ENCODE measurements at regions not wholly inside any gene's neighbourhood (a gene's known extent, or its start where the extent isn't known, plus 50 kb on each side); places are given as distances from the start of the nearest gene placed in this dataset.

DNA sequence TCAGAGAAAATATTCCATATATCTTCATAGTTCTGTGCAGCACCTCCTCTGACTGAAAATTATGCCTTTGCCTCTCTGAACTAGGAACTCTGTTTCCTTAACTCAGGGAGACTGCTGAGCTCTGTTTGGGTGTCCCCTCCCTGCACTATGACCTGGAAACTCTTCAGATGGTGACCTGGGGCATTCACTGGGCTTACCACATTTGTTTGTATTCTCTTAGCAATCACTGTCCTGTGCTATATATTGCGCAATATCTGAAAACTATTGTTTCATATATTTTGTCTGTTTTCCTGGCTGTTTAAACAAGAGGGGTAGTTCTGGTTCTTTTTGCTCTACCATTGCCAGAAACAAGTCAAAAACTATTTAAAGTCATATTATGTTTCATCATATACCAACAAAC lies 181.8 kb upstream of the KIAA1217 start:
- no peak overlapping the region for H3K4me3 ChIP-seq (ENCODE audit: low read length)
- POLR2A ChIA-PET: no interaction called here

DNA sequence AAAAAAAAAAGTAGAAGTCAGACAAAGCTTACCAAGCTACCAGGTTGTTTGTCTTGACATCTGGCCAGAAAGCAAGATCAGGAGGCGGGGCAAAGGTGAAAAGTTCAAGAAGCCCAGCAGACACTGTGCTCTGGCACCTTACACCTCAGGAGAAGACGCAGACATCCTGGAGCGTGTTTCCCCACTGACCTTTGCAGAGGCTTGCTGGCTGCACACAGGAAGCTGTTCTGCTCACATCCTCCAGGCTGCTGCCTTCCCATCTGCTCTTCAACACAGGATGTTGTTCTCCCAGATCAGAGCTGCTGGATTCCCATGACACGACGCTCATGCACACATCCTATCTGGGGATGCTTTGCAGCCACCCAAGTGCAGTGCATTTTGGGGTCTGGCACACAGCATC lies 174.4 kb upstream of the KIAA1217 start:
- DNase-seq: no peak
- Mint-ChIP-seq H3K4me1 (peaks cover 0 to 2% (median 0%) of the 10 kb centered on the region in 7 donors), H3K9me3 (peaks cover 0 to 16% (median 2%) of the 10 kb centered on the region in 11 donors), H3K27ac (no peak overlapping the region), H3K36me3 (no peaks in the 10 kb centered on the region), H3K4me3 (no peak overlapping the region), H3K27me3 (peaks cover 0 to 5% (median 0%) of the 10 kb centered on the region in 5 donors)
- Histone ChIP-seq H3K36me3 (ENCODE audit: control insufficient read depth in 2 of 3, insufficient read depth in 3 of 3, low read length in 3 of 3) (no peaks in the 10 kb centered on the region), H3K9me3 (ENCODE audit: control insufficient read depth in 2 of 3, low read length in 3 of 3) (no peaks in the 10 kb centered on the region), H3K4me1 (ENCODE audit: control insufficient read depth in 2 of 2, insufficient read depth in 2 of 2, low read length in 2 of 2) (no peaks in the 10 kb centered on the region), H3K27ac (ENCODE audit: low read depth, low read length) (no peak overlapping the region), H3K27me3 (ENCODE audit: control insufficient read depth in 2 of 2, insufficient read depth in 2 of 2, low read length in 2 of 2) (no peaks in the 10 kb centered on the region), H3K4me3 (ENCODE audit: low read length) (no peak overlapping the region)
- ChIA-PET CTCF (no interaction called here), POLR2A (no interaction called here)
- no peak for ATAC-seq
- intact Hi-C loops (cut with micrococcal nuclease): no loop called here

More for the DNA sequence above, 181.8 kb upstream of the KIAA1217 start:
- Mint-ChIP-seq H3K4me3 (no peak overlapping the region), H3K4me1 (no peaks in the 10 kb centered on the region), H3K27ac (no peak overlapping the region), H3K27me3 (no peaks in the 10 kb centered on the region), H3K36me3 (no peaks in the 10 kb centered on the region), H3K9me3 (peaks cover 0 to 7% (median 0%) of the 10 kb centered on the region in 11 donors)
- Histone ChIP-seq H3K9me3 (ENCODE audit: control insufficient read depth in 2 of 3, low read length in 3 of 3) (no peaks in the 10 kb centered on the region), H3K4me1 (ENCODE audit: control insufficient read depth in 2 of 2, insufficient read depth in 2 of 2, low read length in 2 of 2) (no peaks in the 10 kb centered on the region), H3K27ac (ENCODE audit: low read depth, low read length) (no peak overlapping the region), H3K36me3 (ENCODE audit: control insufficient read depth in 2 of 3, insufficient read depth in 3 of 3, low read length in 3 of 3) (no peaks in the 10 kb centered on the region), H3K27me3 (ENCODE audit: control insufficient read depth in 2 of 2, insufficient read depth in 2 of 2, low read length in 2 of 2) (no peaks in the 10 kb centered on the region)
- DNase-seq (no peak), ATAC-seq (no peak)
- CTCF ChIA-PET: no interaction called here
- intact Hi-C loops (cut with micrococcal nuclease): no loop called here

DNA sequence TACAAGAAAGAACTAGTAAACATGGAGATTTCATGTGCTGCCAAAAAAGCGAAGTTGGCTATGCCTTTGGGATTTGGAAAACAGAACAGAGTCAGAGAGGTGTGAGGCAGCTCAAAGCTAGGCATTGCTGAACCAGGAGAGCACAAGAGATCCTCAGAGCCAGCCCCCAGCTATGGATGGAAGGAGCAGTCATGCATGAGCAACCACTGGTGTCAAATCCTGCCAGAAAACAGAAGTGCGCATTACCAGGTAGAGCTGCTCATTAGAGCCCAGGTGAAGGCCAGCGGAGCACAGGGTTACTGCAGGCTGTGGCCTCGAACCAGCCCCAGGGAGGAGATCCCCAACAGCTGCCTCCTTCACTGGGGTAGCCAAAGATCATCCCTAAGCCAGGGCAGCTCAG lies 173.2 kb upstream of the KIAA1217 start:
- Histone ChIP-seq H3K4me1 (ENCODE audit: control insufficient read depth in 2 of 2, insufficient read depth in 2 of 2, low read length in 2 of 2) (no peaks in the 10 kb centered on the region), H3K9me3 (ENCODE audit: control insufficient read depth in 2 of 3, low read length in 3 of 3) (no peaks in the 10 kb centered on the region), H3K27ac (ENCODE audit: low read depth, low read length) (no peak overlapping the region), H3K36me3 (ENCODE audit: control insufficient read depth in 2 of 3, insufficient read depth in 3 of 3, low read length in 3 of 3) (no peaks in the 10 kb centered on the region), H3K4me3 (ENCODE audit: low read length) (no peak overlapping the region), H3K27me3 (ENCODE audit: control insufficient read depth in 2 of 2, insufficient read depth in 2 of 2, low read length in 2 of 2) (no peaks in the 10 kb centered on the region)
- DNase-seq: no peak
- Mint-ChIP-seq H3K36me3 (no peaks in the 10 kb centered on the region), H3K27me3 (peaks cover 0 to 5% (median 0%) of the 10 kb centered on the region in 5 donors), H3K4me3 (no peak overlapping the region), H3K27ac (no peak overlapping the region), H3K4me1 (peaks cover 0 to 2% (median 0%) of the 10 kb centered on the region in 7 donors), H3K9me3 (peaks cover 0 to 12% (median 2%) of the 10 kb centered on the region in 11 donors)
- POLR2A ChIA-PET: no interaction called here
- intact Hi-C loops (cut with micrococcal nuclease): no loop called here
- no peak for ATAC-seq
- CTCF ChIA-PET: no interaction called here

GRCh38 chr10:24039315-24039714 lies 169.6 kb upstream of the KIAA1217 start:
- H3K36me3 ChIP-seq (ENCODE audit: control insufficient read depth in 2 of 3, insufficient read depth in 3 of 3, low read length in 3 of 3): no peaks in the 10 kb centered on the region
- H3K27ac Mint-ChIP-seq: no peak overlapping the region
- ChIA-PET CTCF (no interaction called here), POLR2A (no interaction called here)
- H3K4me1 ChIP-seq (ENCODE audit: control insufficient read depth in 2 of 2, insufficient read depth in 2 of 2, low read length in 2 of 2): no peaks in the 10 kb centered on the region
- ATAC-seq (no peak), DNase-seq (no peak)
- H3K9me3 ChIP-seq (ENCODE audit: control insufficient read depth in 2 of 3, low read length in 3 of 3): no peaks in the 10 kb centered on the region
- no peak overlapping the region for H3K27ac ChIP-seq (ENCODE audit: low read depth, low read length)
- peaks cover 0 to 2% (median 0%) of the 10 kb centered on the region in 7 donors for H3K4me1 Mint-ChIP-seq
- H3K27me3 Mint-ChIP-seq: peaks cover 0 to 5% (median 0%) of the 10 kb centered on the region in 5 donors
- no peak overlapping the region for H3K4me3 ChIP-seq (ENCODE audit: low read length)
- H3K9me3 Mint-ChIP-seq: peaks cover 0 to 11% (median 2%) of the 10 kb centered on the region in 11 donors
- no peak overlapping the region for H3K4me3 Mint-ChIP-seq
- intact Hi-C loops (cut with micrococcal nuclease): no loop called here
- H3K36me3 Mint-ChIP-seq: no peaks in the 10 kb centered on the region
- H3K27me3 ChIP-seq (ENCODE audit: control insufficient read depth in 2 of 2, insufficient read depth in 2 of 2, low read length in 2 of 2): no peaks in the 10 kb centered on the region

DNA sequence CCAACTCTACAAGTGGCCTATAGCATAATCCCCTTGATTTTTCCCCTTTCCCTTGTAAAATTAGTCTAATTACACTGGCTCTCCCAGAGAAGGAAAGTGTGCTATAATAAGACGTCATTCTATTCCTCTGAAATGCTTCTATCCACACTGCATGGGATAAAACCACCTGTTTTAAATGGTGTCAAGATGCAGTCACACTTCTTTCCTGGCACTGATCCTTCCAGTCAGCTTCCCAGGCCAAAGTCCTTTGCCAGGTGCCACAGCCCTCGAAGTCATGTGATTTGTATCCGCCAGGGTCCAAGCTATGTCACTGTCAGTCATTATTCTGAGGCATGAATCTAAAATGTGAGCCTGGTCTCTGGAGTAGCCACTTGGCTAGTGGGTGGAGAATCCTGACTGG lies 169.0 kb upstream of the KIAA1217 start:
- peaks cover 0 to 3% (median 0%) of the 10 kb centered on the region in 5 donors for H3K27me3 Mint-ChIP-seq
- no peaks in the 10 kb centered on the region for H3K9me3 ChIP-seq (ENCODE audit: control insufficient read depth in 2 of 3, low read length in 3 of 3)
- intact Hi-C loops (cut with micrococcal nuclease): no loop called here
- no peaks in the 10 kb centered on the region for H3K36me3 ChIP-seq (ENCODE audit: control insufficient read depth in 2 of 3, insufficient read depth in 3 of 3, low read length in 3 of 3)
- H3K4me3 Mint-ChIP-seq: no peak overlapping the region
- DNase-seq (no peak), ATAC-seq (no peak)
- H3K27ac Mint-ChIP-seq: no peak overlapping the region
- ChIA-PET POLR2A (no interaction called here), CTCF (no interaction called here)
- H3K36me3 Mint-ChIP-seq: no peaks in the 10 kb centered on the region
- H3K4me1 ChIP-seq (ENCODE audit: control insufficient read depth in 2 of 2, insufficient read depth in 2 of 2, low read length in 2 of 2): no peaks in the 10 kb centered on the region
- no peaks in the 10 kb centered on the region for H3K27me3 ChIP-seq (ENCODE audit: control insufficient read depth in 2 of 2, insufficient read depth in 2 of 2, low read length in 2 of 2)
- peaks cover 0 to 9% (median 1%) of the 10 kb centered on the region in 11 donors for H3K9me3 Mint-ChIP-seq
- no peak overlapping the region for H3K27ac ChIP-seq (ENCODE audit: low read depth, low read length)
- no peaks in the 10 kb centered on the region for H3K4me1 Mint-ChIP-seq
- no peak overlapping the region for H3K4me3 ChIP-seq (ENCODE audit: low read length)

DNA sequence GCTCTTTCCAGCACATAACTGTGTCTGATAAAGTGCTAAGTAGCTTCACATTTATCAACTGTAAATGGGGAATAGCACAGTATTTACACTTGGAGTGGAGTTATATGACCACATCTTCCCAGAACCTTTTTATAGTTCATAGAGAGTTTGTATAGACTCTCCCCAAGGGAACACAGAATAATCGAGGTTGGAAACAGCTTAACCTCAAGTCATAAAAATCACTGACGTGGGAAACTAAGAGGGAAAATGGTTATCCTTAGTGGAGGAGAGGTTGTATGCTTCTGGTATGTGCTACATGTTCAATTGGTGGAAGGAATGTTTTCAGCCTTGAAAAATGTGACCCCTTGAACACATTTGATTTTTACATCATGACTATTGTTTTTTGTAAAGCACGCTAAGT lies 167.9 kb upstream of the KIAA1217 start:
- Histone ChIP-seq H3K4me3 (ENCODE audit: low read length) (no peak overlapping the region), H3K4me1 (ENCODE audit: control insufficient read depth in 2 of 2, insufficient read depth in 2 of 2, low read length in 2 of 2) (no peaks in the 10 kb centered on the region), H3K9me3 (ENCODE audit: control insufficient read depth in 2 of 3, low read length in 3 of 3) (no peaks in the 10 kb centered on the region), H3K36me3 (ENCODE audit: control insufficient read depth in 2 of 3, insufficient read depth in 3 of 3, low read length in 3 of 3) (no peaks in the 10 kb centered on the region), H3K27ac (ENCODE audit: low read depth, low read length) (no peak overlapping the region), H3K27me3 (ENCODE audit: control insufficient read depth in 2 of 2, insufficient read depth in 2 of 2, low read length in 2 of 2) (no peaks in the 10 kb centered on the region)
- no peak overlapping the region for H3K27ac Mint-ChIP-seq
- no peak overlapping the region for H3K4me3 Mint-ChIP-seq
- DNase-seq (no peak), ATAC-seq (no peak)
- H3K36me3 Mint-ChIP-seq: no peaks in the 10 kb centered on the region
- peaks cover 0 to 9% (median 0%) of the 10 kb centered on the region in 11 donors for H3K9me3 Mint-ChIP-seq
- intact Hi-C loops (cut with micrococcal nuclease): no loop called here
- ChIA-PET POLR2A (no interaction called here), CTCF (no interaction called here)
- H3K27me3 Mint-ChIP-seq: peaks cover 0 to 3% (median 0%) of the 10 kb centered on the region in 5 donors
- H3K4me1 Mint-ChIP-seq: no peaks in the 10 kb centered on the region

- ATAC-seq: no peak
- no peaks in the 10 kb centered on the region for H3K36me3 Mint-ChIP-seq
- Histone ChIP-seq H3K36me3 (ENCODE audit: control insufficient read depth in 2 of 3, insufficient read depth in 3 of 3, low read length in 3 of 3) (no peaks in the 10 kb centered on the region), H3K27ac (ENCODE audit: low read depth, low read length) (no peak overlapping the region), H3K4me1 (ENCODE audit: control insufficient read depth in 2 of 2, insufficient read depth in 2 of 2, low read length in 2 of 2) (no peaks in the 10 kb centered on the region), H3K9me3 (ENCODE audit: control insufficient read depth in 2 of 3, low read length in 3 of 3) (no peaks in the 10 kb centered on the region), H3K4me3 (ENCODE audit: low read length) (no peak overlapping the region), H3K27me3 (ENCODE audit: control insufficient read depth in 2 of 2, insufficient read depth in 2 of 2, low read length in 2 of 2) (no peaks in the 10 kb centered on the region)
- CTCF ChIA-PET: no interaction called here
- DNase-seq: no peak
- intact Hi-C loops (cut with micrococcal nuclease): no loop called here
- H3K9me3 Mint-ChIP-seq: peaks cover 0 to 4% (median 0%) of the 10 kb centered on the region in 11 donors
- no peak overlapping the region for H3K4me3 Mint-ChIP-seq
- no peaks in the 10 kb centered on the region for H3K4me1 Mint-ChIP-seq
- no peak overlapping the region for H3K27ac Mint-ChIP-seq
- POLR2A ChIA-PET: no interaction called here
- H3K27me3 Mint-ChIP-seq: peaks cover 0 to 3% (median 0%) of the 10 kb centered on the region in 5 donors
Measured at GRCh38 chr10:24041834-24042233, 167.1 kb upstream of the KIAA1217 start.
